Progenitor cell of endocrine pancreas (in vitro differentiated cells): ENCODE measurements at regions not wholly inside any gene's neighbourhood (a gene's known extent, or its start where the extent isn't known, plus 50 kb on each side); places are given as distances from the start of the nearest gene placed in this dataset.

Experiments used
- DNase-seq: peaks from one replicate; pipeline ENCODE4 v3.0.0; 2021; ENCODE audit warnings: low spot score; ENCODE audit not compliant: unreplicated experiment
- H3K27ac Mint-ChIP-seq: 2 replicates; pipeline ENCODE4 v1.8.0; 2021; ENCODE audit warnings: mild to moderate bottlenecking, moderate library complexity, mixed read lengths
- H3K27me3 Mint-ChIP-seq: 2 replicates; pipeline ENCODE4 v1.8.0; 2021; ENCODE audit warnings: mixed read lengths
- H3K36me3 Mint-ChIP-seq: 2 replicates; pipeline ENCODE4 v1.8.0; 2022; ENCODE audit warnings: mixed read lengths; ENCODE audit not compliant: insufficient read depth
- H3K4me1 Mint-ChIP-seq: 2 replicates; pipeline ENCODE4 v1.8.0; 2021; ENCODE audit warnings: low read depth, mixed read lengths
- H3K4me3 Mint-ChIP-seq: 2 replicates; pipeline ENCODE4 v1.8.0; 2021; ENCODE audit warnings: low read depth, mild to moderate bottlenecking, moderate library complexity, mixed read lengths
- H3K9me3 Mint-ChIP-seq: 2 replicates; pipeline ENCODE4 v1.8.0; 2021; ENCODE audit warnings: low read depth, mixed read lengths
- TF ChIP-seq, protein P1 (sequence below): fragments of 200-600 bp; sonication (generic); IDR thresholded peaks from one replicate; pipeline ENCODE4 v1.5.0; 2021; ENCODE audit warnings: antibody characterized with exemption, mild to moderate bottlenecking; ENCODE audit not compliant: unreplicated experiment

GRCh38 chr1:82386365-82387011 lies 585.8 kb downstream of the ADGRL2 start:
- Mint-ChIP-seq H3K27me3 (no peaks in the 10 kb centered on the region), H3K36me3 (no peaks in the 10 kb centered on the region), H3K4me3 (no peak overlapping the region), H3K9me3 (no peaks in the 10 kb centered on the region), H3K4me1 (no peaks in the 10 kb centered on the region), H3K27ac (no peak overlapping the region)
- TF ChIP-seq, protein P1, sequence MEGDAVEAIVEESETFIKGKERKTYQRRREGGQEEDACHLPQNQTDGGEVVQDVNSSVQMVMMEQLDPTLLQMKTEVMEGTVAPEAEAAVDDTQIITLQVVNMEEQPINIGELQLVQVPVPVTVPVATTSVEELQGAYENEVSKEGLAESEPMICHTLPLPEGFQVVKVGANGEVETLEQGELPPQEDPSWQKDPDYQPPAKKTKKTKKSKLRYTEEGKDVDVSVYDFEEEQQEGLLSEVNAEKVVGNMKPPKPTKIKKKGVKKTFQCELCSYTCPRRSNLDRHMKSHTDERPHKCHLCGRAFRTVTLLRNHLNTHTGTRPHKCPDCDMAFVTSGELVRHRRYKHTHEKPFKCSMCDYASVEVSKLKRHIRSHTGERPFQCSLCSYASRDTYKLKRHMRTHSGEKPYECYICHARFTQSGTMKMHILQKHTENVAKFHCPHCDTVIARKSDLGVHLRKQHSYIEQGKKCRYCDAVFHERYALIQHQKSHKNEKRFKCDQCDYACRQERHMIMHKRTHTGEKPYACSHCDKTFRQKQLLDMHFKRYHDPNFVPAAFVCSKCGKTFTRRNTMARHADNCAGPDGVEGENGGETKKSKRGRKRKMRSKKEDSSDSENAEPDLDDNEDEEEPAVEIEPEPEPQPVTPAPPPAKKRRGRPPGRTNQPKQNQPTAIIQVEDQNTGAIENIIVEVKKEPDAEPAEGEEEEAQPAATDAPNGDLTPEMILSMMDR: no peak
- DNase-seq: no peak

DNA sequence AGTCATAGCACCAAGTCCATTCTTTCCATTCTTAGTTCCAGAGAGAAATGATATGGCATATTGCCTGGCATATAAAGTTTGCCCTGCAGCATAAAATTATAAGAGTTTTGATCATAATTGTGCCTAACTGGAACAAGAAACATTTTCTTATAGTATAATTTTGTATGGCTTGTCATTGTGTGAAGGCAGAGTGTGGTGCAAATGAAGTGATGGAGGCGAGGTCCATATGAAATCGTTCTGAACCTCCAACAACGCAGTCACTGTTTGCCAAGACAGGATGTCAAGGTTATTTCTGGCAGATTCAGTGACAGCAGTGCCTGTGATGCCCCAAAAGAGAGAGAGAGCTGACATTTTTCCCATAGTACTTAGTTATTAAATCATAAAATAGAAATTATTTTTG lies 584.0 kb downstream of the ADGRL2 start:
- no peak for DNase-seq
- no peaks in the 10 kb centered on the region for H3K27me3 Mint-ChIP-seq
- no peak overlapping the region for H3K27ac Mint-ChIP-seq
- H3K9me3 Mint-ChIP-seq: no peaks in the 10 kb centered on the region
- H3K4me3 Mint-ChIP-seq: no peak overlapping the region
- no peaks in the 10 kb centered on the region for H3K4me1 Mint-ChIP-seq
- no peaks in the 10 kb centered on the region for H3K36me3 Mint-ChIP-seq
- TF ChIP-seq, protein P1: no peak

- Mint-ChIP-seq H3K36me3 (no peaks in the 10 kb centered on the region), H3K9me3 (no peaks in the 10 kb centered on the region), H3K4me3 (no peak overlapping the region), H3K4me1 (peaks cover 3% of the 10 kb centered on the region), H3K27ac (no peak overlapping the region), H3K27me3 (no peaks in the 10 kb centered on the region)
- TF ChIP-seq, protein P1: peak; percentile 27
- DNase-seq: no peak
These were observed 576.6 kb downstream of the ADGRL2 start for GRCh38 chr1:82377201-82377884.

DNA sequence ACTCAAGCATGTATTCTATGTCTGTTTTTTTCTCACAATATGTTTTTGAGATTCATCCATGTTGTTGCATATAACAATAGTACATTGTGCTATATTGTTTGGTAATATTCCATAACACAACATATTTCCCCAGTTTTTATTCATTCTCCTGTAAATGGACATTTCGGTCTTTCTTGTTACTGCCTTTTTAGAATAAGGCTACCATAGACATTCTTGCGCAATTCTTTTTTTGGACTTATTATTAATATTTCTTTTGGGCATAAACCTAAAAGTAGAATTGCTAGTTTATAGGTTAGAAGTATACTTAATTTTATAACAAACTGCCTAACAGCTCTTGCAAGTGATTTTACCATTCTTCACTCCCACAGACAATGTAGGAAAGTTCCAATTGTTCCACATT lies 573.0 kb downstream of the ADGRL2 start:
- TF ChIP-seq, protein P1: no peak
- Mint-ChIP-seq H3K27ac (no peak overlapping the region), H3K36me3 (no peaks in the 10 kb centered on the region), H3K4me3 (no peak overlapping the region), H3K9me3 (no peaks in the 10 kb centered on the region), H3K4me1 (peaks cover 3% of the 10 kb centered on the region), H3K27me3 (no peaks in the 10 kb centered on the region)
- no peak for DNase-seq

- Mint-ChIP-seq H3K27me3 (no peaks in the 10 kb centered on the region), H3K27ac (no peak overlapping the region), H3K4me1 (peaks cover 3% of the 10 kb centered on the region), H3K9me3 (no peaks in the 10 kb centered on the region), H3K36me3 (no peaks in the 10 kb centered on the region), H3K4me3 (no peak overlapping the region)
- DNase-seq: no peak
- TF ChIP-seq, protein P1: no peak
These were observed 571.2 kb downstream of the ADGRL2 start for GRCh38 chr1:82371844-82372498.
